OCI-LY1 (cell line): ENCODE measurements at regions not wholly inside any gene's neighbourhood (a gene's known extent, or its start where the extent isn't known, plus 50 kb on each side); places are given as distances from the start of the nearest gene placed in this dataset.

Experiments
- CTCF ChIP-seq: fragments of 200-600 bp; sonication (generic), shearing (Covaris generic); IDR thresholded peaks from 2 replicates; pipeline ENCODE4 v1.5.1; 2017; ENCODE audit warnings: mild to moderate bottlenecking, antibody characterized with exemption, low read length, moderate library complexity, mixed read lengths
- EZH2 ChIP-seq: fragments of 200-600 bp; sonication (generic), shearing (Covaris generic); IDR thresholded peaks from 2 replicates; pipeline ENCODE4 v1.8.0; 2017; ENCODE audit warnings: borderline replicate concordance, mixed run types, mild to moderate bottlenecking, antibody characterized with exemption, low read length, moderate library complexity, mixed read lengths

GRCh38 chr2:41621095-41621494, 426.7 kb upstream of the PKDCC start:
- TF ChIP-seq CTCF: no peak
- no peak for TF ChIP-seq EZH2
